NCI-H2107 treated with DMSO at 0.1 percent for 48 hours (cell line): ENCODE measurements at regions not wholly inside any gene's neighbourhood (a gene's known extent, or its start where the extent isn't known, plus 50 kb on each side); places are given as distances from the start of the nearest gene placed in this dataset.
"Not testable (repeated sequence)": the region's sequence is repeated elsewhere in the genome, so short reads cannot be mapped to it uniquely, and the experiment has no call there.

Experiments used
- DNase-seq: peaks from one replicate; lab custom pipeline; 2025; ENCODE audit not compliant: unreplicated experiment; lab: John Stamatoyannopoulos, UW

DNA sequence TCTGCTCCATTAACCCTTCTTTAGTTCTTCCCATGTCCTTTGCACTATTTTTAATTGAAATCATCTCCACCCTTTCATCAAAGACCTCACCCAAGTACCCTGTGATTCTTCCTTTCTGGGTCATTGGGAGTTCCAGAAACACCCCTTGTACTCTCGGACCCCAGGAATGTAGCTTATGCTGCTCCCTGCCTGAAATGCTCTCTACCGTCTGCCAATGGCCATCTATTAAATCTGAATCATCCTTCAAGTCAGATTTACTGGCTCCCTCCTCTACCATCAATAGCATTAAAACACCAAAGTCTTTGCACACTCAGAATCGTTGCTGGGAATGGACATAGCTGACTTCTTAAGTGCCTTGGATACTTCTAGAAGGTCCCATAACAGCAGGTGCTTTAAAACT is 73.2 kb upstream of the GADD45A start:
- no peak for DNase-seq

DNA sequence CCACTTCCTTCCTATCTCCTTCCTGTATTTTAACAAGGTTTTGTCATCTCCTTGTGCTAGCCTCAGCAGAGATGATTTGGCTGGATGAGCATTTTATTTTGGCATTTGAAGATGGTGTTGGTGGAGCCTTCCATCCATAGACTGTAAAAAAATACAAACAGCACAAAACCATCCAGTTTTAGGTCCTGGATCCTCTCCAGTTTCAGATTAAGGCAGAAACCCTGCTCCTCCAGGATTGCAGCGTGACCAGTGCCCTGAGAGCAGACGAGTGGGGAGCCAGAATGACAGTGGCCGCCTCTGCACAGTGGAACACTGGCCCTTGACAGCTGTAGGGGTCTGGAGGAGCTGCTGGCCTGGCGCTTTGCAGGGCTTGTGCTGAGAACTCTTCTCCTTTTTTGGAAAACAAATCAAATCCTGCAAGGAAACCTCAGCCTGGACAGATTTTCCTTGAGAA is 72.2 kb upstream of the GADD45A start:
- no peak for DNase-seq

DNA sequence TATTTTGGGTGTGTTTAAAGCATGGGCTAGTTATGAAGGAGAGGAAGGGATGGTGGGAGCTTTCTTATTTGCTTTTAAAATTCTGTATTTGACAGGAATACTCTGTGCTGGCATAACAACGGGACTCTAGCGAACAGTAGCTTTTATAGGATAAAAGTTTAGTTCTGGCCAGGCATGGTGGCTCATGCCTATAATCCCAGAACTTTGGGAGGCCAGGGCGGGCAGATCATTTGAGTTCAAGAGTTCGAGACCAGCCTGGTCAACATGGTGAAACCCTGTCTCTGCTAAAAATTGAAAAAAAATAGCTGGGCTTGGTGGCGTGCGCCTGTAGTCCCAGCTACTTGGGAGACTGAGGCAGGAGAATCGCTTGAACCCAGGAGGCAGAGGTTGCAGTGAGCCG is 71.5 kb upstream of the GADD45A start:
- DNase-seq, result not testable (repeated sequence)

GRCh38 chr1:67614511-67614934 is 70.5 kb upstream of the GADD45A start:
- DNase-seq, result no peak

DNA sequence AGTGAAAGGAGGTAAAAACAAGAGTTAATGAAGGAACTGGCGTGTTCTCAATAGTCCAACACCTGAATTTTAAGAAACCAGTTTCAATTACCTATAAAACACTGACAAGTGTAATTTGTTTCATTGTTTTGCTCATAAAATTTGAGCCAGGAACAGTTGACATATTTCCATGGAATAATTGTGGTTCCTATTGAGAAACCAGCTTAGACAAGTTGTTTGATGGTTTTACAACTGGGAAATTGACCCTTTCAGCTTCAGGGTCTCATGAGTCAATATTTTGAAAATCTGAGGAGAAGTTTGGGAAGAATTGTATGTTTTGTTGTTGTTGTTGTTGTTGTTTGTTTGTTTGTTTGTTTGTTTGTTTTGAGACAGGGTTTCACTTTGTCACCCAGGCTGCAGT is 69.1 kb upstream of the GADD45A start:
- no peak for DNase-seq

DNA sequence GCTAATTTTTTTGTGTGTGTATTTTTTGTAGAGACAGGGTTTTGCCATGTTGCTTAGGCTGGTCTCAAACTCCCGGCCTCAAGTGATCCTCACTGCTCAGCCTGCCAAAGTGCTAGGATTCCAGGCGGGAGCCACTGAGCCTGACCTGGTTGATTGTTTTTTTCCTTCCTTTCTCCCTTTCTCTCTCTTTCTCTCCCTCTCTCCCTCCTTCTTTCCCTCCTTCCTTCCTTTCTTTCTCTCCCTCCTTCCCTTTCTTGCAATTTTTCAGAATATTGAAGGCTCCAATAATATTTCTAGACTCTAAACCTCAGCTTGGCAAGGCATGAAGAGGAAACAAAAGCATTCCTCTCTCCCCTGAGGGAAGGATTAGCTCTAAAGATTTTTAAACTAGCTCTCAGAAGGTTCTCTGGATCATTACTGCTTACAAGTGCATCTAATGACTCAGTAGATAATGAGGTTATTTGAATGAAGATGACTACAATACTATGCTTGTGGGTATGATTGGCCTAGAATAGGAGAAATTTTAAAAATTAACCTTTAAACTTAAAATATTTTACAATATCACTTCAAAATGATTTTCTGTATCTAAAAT is 68.5 kb upstream of the GADD45A start:
- DNase-seq, result no peak

- DNase-seq, result no peak
These were observed 66.5 kb upstream of the GADD45A start for GRCh38 chr1:67618285-67619018.

GRCh38 chr1:67619080-67619479 is 65.9 kb upstream of the GADD45A start:
- DNase-seq, result no peak

GRCh38 chr1:67623906-67624305 is 61.1 kb upstream of the GADD45A start:
- no peak for DNase-seq

- DNase-seq, result no peak
These were observed 60.3 kb upstream of the GADD45A start for GRCh38 chr1:67624680-67625079.

DNA sequence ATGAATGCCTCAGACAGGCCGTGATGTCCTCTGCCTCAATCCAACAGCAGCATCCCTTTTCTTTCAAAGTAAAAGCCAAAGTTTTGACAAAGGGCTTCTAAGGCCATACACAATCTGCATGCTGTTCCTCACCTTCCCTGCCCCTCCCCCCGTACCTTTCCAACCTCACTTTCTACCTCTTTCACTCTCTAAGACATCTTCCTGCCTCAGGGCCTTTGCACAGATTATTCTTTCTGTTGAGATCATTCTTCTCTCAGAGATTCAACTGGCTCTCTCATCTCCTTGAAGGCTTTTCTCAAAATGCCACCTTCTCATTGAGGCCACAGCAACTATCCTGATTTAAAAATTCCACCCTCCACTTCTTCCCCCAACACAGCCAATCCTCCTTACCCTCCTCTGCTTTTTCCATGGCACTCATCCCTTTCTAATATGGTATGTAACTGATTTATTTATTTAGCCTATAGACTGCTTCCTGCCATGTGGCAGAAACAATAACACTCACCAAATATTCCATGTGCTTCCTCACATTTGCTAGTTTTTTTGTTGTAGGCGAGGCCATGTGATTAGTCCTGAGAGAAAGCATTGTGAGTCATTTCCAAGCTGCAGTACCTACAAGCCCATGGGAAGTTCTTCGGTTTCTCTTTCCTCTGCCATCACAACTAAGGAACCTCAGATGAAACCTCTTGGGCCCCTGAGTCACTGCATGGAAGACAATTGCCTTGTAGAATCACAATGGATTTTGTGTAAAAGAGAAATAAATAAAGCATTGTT is 58.7 kb upstream of the GADD45A start:
- DNase-seq, result no peak

DNA sequence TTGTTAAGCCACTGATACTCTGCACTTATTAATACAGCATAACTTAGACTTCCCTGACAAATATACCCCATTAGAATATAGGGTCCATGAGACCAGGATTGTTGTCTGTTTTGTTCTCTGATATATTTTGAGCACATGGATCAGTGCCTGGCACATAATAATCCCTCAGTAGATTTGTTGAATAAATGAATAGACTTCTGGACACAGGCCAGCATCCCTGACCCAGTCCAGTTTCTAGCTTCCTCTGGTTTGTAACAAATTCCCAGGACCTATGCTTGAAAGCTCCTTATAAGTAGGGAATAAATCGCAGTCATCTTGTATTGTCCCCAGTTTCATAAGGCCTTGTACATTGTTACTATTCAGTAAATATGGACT is 58.2 kb upstream of the GADD45A start:
- DNase-seq, result no peak

GRCh38 chr1:67627336-67627735 is 57.7 kb upstream of the GADD45A start:
- no peak for DNase-seq

DNA sequence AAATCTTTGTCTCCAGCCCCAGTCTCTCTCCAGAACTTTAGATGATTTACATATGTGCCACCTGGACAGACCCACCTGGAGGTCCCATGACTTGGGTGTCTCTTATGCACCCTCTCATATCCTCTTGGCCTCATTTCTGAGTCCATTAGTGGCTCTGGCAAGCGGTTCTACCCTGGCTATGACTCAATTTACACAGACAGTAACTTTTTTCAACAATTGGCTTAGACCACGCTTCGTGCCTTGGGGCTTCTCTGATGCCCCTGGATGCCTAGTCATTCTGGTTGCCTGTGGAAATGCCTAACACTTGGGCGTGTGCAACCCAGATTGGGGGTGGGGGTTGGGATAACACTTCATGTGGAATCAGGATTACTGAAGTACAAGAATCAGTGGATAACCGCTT is 57.1 kb upstream of the GADD45A start:
- DNase-seq, result no peak

GRCh38 chr1:67629370-67630075 is 55.5 kb upstream of the GADD45A start:
- DNase-seq, result no peak

DNA sequence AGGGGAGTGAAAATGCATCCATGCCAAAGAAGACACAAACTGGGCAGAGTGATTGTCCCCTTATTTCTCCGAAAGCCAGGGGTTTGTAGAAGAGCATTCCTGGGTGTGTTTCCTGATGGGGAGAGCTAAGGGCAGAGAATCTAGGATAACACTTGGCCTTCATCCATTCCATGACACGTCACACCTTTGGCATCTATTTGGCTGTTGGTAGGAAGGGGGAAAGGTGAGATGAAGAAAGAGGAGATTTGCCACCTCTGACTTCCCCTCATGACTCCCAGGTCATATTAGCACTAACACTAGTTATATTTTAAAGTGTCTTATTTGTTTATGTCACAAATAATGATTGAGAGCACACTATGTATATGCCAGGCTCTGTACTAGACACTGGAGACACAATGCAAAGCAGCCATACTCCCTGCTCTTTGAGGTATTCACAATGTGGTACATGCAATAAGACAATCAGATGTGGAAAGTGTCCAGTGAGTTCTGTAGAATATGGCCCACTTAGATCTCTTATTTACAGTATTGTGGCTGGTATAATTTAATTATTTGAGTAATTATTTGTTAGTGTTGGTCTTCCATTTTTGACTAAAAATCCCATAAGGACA is 54.5 kb upstream of the GADD45A start:
- DNase-seq, result no peak

DNA sequence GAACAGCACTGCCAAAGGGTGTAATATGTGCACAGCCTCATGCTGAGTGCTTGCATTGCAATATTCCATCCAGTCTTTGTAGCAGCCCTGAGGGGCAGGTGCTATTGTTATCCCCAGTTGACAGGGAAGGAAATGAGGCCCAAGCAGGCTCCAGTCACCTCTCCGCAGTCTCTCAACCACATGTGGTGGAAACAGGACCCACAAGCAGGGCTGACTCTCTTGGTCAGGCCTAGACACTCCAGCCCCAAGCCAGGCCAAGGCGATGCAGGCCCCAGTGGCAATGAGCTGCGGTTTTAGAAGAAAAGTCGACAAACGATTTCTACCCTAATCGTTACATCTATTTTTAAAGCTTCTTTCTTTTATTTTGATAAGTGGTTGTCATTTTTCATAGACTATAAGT is 52.6 kb upstream of the GADD45A start:
- DNase-seq, result no peak

- DNase-seq, result no peak
These were observed 52.0 kb upstream of the GADD45A start for GRCh38 chr1:67632811-67633655.

GRCh38 chr1:67634396-67634935 is 50.5 kb upstream of the GADD45A start:
- no peak for DNase-seq
